ENCODE measurements at regions not wholly inside any gene's neighbourhood (a gene's known extent, or its start where the extent isn't known, plus 50 kb on each side); places are given as distances from the start of the nearest gene placed in this dataset.
A peak's percentile ranks its signal among the peaks of the same experiment; 100 is the strongest.

- Histone ChIP-seq H3K4me3 (ENCODE audit: low read depth, low read length) (no peak overlapping the region), H3K27me3 (ENCODE audit: control insufficient read depth, insufficient read depth, low read length) (no peaks in the 10 kb centered on the region), H3K36me3 (ENCODE audit: control insufficient read depth, insufficient read depth, low read length) (no peaks in the 10 kb centered on the region)
- CTCF ChIA-PET: interaction anchor here (0.7 to 1.0 kb wide), 3 partner anchors 10 to 132 kb away, joined by 3 read pairs; no protein-coding TSS in a partner anchor
- no peak for TF ChIP-seq CTCF (IDR thresholded peaks at IDR 0.05; ENCODE audit: insufficient read depth, low read depth, low read length)
- POLR2A ChIA-PET: interaction anchor here (0.5 to 0.6 kb wide), 2 partner anchors 127 to 782 kb away, joined by 3 read pairs; no protein-coding TSS in a partner anchor
- DNase-seq (ENCODE audit: low read depth): peak; percentile 82
These were observed 238.2 kb upstream of the RBBP8 start for GRCh38 chr18:22694954-22695353.

- TF ChIP-seq CTCF (IDR thresholded peaks at IDR 0.05; ENCODE audit: insufficient read depth, low read depth, low read length): no peak
- H3K4me3 ChIP-seq (ENCODE audit: low read depth, low read length): no peak overlapping the region
- ChIA-PET CTCF (interaction anchor here (0.7 to 1.0 kb wide), 3 partner anchors 9 to 133 kb away, joined by 3 read pairs; no protein-coding TSS in a partner anchor), POLR2A (interaction anchor here (0.6 kb wide), 1 partner anchor 783 kb away, joined by 3 read pairs; no protein-coding TSS in a partner anchor)
- DNase-seq (ENCODE audit: low read depth): no peak
- H3K36me3 ChIP-seq (ENCODE audit: control insufficient read depth, insufficient read depth, low read length): no peaks in the 10 kb centered on the region
- H3K27me3 ChIP-seq (ENCODE audit: control insufficient read depth, insufficient read depth, low read length): no peaks in the 10 kb centered on the region
These were observed 237.5 kb upstream of the RBBP8 start for GRCh38 chr18:22695674-22696073.

GRCh38 chr18:22697561-22697960 lies 235.6 kb upstream of the RBBP8 start:
- no peak for TF ChIP-seq CTCF (IDR thresholded peaks at IDR 0.05; ENCODE audit: insufficient read depth, low read depth, low read length)
- no peaks in the 10 kb centered on the region for H3K36me3 ChIP-seq (ENCODE audit: control insufficient read depth, insufficient read depth, low read length)
- POLR2A ChIA-PET: no interaction called here
- CTCF ChIA-PET: no interaction called here
- no peak for DNase-seq (ENCODE audit: low read depth)
- no peak overlapping the region for H3K4me3 ChIP-seq (ENCODE audit: low read depth, low read length)
- no peaks in the 10 kb centered on the region for H3K27me3 ChIP-seq (ENCODE audit: control insufficient read depth, insufficient read depth, low read length)

- Histone ChIP-seq H3K27me3 (ENCODE audit: control insufficient read depth, insufficient read depth, low read length) (no peaks in the 10 kb centered on the region), H3K36me3 (ENCODE audit: control insufficient read depth, insufficient read depth, low read length) (no peaks in the 10 kb centered on the region), H3K4me3 (ENCODE audit: low read depth, low read length) (no peak overlapping the region)
- no peak for TF ChIP-seq CTCF (IDR thresholded peaks at IDR 0.05; ENCODE audit: insufficient read depth, low read depth, low read length)
- DNase-seq (ENCODE audit: low read depth): no peak
- ChIA-PET CTCF (interaction anchor here (0.9 to 1.0 kb wide), 2 partner anchors 12 to 528 kb away, joined by 3 read pairs; no protein-coding TSS in a partner anchor), POLR2A (no interaction called here)
These were observed 234.4 kb upstream of the RBBP8 start for GRCh38 chr18:22698711-22699110.

- no peaks in the 10 kb centered on the region for H3K36me3 ChIP-seq (ENCODE audit: control insufficient read depth, insufficient read depth, low read length)
- DNase-seq (ENCODE audit: low read depth): no peak
- H3K4me3 ChIP-seq (ENCODE audit: low read depth, low read length): no peak overlapping the region
- no peaks in the 10 kb centered on the region for H3K27me3 ChIP-seq (ENCODE audit: control insufficient read depth, insufficient read depth, low read length)
- no peak for TF ChIP-seq CTCF (IDR thresholded peaks at IDR 0.05; ENCODE audit: insufficient read depth, low read depth, low read length)
- POLR2A ChIA-PET: no interaction called here
- CTCF ChIA-PET: interaction anchor here (1.0 kb wide), 1 partner anchor 529 kb away, joined by 3 read pairs; no protein-coding TSS in a partner anchor
These were observed 233.5 kb upstream of the RBBP8 start for GRCh38 chr18:22699629-22700028.
